PC-9 (cell line): ENCODE measurements at regions not wholly inside any gene's neighbourhood (a gene's known extent, or its start where the extent isn't known, plus 50 kb on each side); places are given as distances from the start of the nearest gene placed in this dataset.

ENCODE experiments used
- BruUV-seq: library from RNA; stranded (reverse); fragments of 400-500 nt; replicated peaks from 2 replicates; lab custom pipeline; 2021; lab: Mats Ljungman, UMichigan
- CTCF ChIA-PET: fragments of 300-600 bp; sonication (Branson Sonifier 250); formaldehyde crosslinking; loops from one replicate; lab custom pipeline; 2022; ENCODE audit warnings: antibody characterized with exemption; lab: Charles Lee
- POLR2A ChIA-PET: fragments of 300-600 bp; sonication (Branson Sonifier 250); formaldehyde crosslinking; loops from one replicate; lab custom pipeline; 2022; ENCODE audit warnings: antibody characterized with exemption; ENCODE audit not compliant: unreplicated experiment; lab: Charles Lee
- DNase-seq, 2 experiments: peaks; one replicate each; pipeline versions ENCODE4 v3.0.0 to v3.0.0-alpha.2; 2015 to 2022; ENCODE audit warnings: mixed read lengths in 1 of 2
- H2AFZ ChIP-seq: fragments of 200-600 bp; sonication (generic); 2 replicates; pipeline ENCODE4 v1.8.1; 2017; ENCODE audit warnings: antibody characterized with exemption
- H3F3A ChIP-seq: fragments of 200-600 bp; sonication (generic); 2 replicates; pipeline ENCODE4 v1.8.1; 2017; ENCODE audit warnings: antibody characterized with exemption, mild to moderate bottlenecking, low read depth; ENCODE audit not compliant: insufficient read depth
- H3K27ac ChIP-seq: fragments of 200-600 bp; sonication (generic); 2 replicates; pipeline ENCODE4 v1.6.1; 2016; ENCODE audit warnings: mixed run types
- H3K27me3 ChIP-seq: fragments of 200-600 bp; sonication (generic); 2 replicates; pipeline ENCODE4 v1.6.1; 2016; ENCODE audit warnings: low read depth, mixed run types; ENCODE audit not compliant: insufficient read depth
- H3K36me3 ChIP-seq: fragments of 200-600 bp; sonication (generic); 2 replicates; pipeline ENCODE4 v1.6.1; 2016; ENCODE audit warnings: low read depth, mixed run types
- H3K4me1 ChIP-seq: fragments of 200-600 bp; sonication (generic); replicated peaks from 2 replicates; pipeline ENCODE4 v1.6.1; 2016; ENCODE audit warnings: mixed run types; ENCODE audit not compliant: insufficient read depth
- H3K4me2 ChIP-seq: fragments of 200-600 bp; sonication (generic); 2 replicates; pipeline ENCODE4 v1.6.1; 2017; ENCODE audit warnings: mixed run types
- H3K4me3 ChIP-seq: fragments of 200-600 bp; sonication (generic); 2 replicates; pipeline ENCODE4 v1.6.1; 2016; ENCODE audit warnings: mixed run types
- H3K79me2 ChIP-seq: fragments of 200-600 bp; sonication (generic); 2 replicates; pipeline ENCODE4 v1.6.1; 2017; ENCODE audit warnings: low read depth, mixed run types
- H3K9me2 ChIP-seq: fragments of 200-600 bp; sonication (generic); 2 replicates; pipeline ENCODE4 v1.8.1; 2017; ENCODE audit warnings: mild to moderate bottlenecking; ENCODE audit not compliant: insufficient read depth
- H3K9me3 ChIP-seq: fragments of 200-600 bp; sonication (generic); 2 replicates; pipeline ENCODE4 v1.8.1; 2016; ENCODE audit warnings: low read depth; ENCODE audit not compliant: insufficient read depth
- H4K20me1 ChIP-seq: fragments of 200-600 bp; sonication (generic); 2 replicates; pipeline ENCODE4 v1.8.1; 2017; ENCODE audit not compliant: insufficient read depth
- CTCF ChIP-seq: fragments of 200-600 bp; sonication (generic); conservative IDR thresholded peaks from 2 replicates; pipeline ENCODE4 v1.6.1; 2017; ENCODE audit warnings: mixed run types, antibody characterized with exemption, mild to moderate bottlenecking, moderate library complexity
- EZH2 ChIP-seq: fragments of 200-600 bp; sonication (generic); IDR thresholded peaks from 2 replicates; pipeline ENCODE4 v1.8.0; 2017; ENCODE audit warnings: antibody characterized with exemption, low read depth
- intact Hi-C: fragments of 100-400 bp; cut with micrococcal nuclease; formaldehyde crosslinking; loops from one replicate; pipeline ENCODE4 v1.10.0; 2022; ENCODE audit not compliant: unreplicated experiment

- ChIA-PET CTCF (no interaction called here), POLR2A (no interaction called here)
Observed at GRCh38 chr1:68615312-68615711, 118.4 kb upstream of the DEPDC1 start.

GRCh38 chr1:68617942-68618341, 121.1 kb upstream of the DEPDC1 start:
- no peak overlapping the region for H3K27ac ChIP-seq
- H3K79me2 ChIP-seq, result no peaks in the 10 kb centered on the region
- no peaks in the 10 kb centered on the region for H3F3A ChIP-seq
- H3K4me1 ChIP-seq, result no peaks in the 10 kb centered on the region
- ChIA-PET POLR2A (interaction anchor here (0.7 kb wide), 1 partner anchor 355 kb away, joined by 4 read pairs; no protein-coding TSS in a partner anchor), CTCF (no interaction called here)
- DNase-seq, result no peak
- no peaks in the 10 kb centered on the region for H3K9me2 ChIP-seq
- no peaks in the 10 kb centered on the region for H3K27me3 ChIP-seq
- H3K9me3 ChIP-seq, result peaks cover 3% of the 10 kb centered on the region; the same call in 1 of the 2 replicates
- H2AFZ ChIP-seq, result no peak overlapping the region
- H4K20me1 ChIP-seq, result no peaks in the 10 kb centered on the region
- no peak overlapping the region for H3K4me2 ChIP-seq
- no peak overlapping the region for H3K4me3 ChIP-seq
- TF ChIP-seq CTCF, result no peak
- TF ChIP-seq EZH2, result no peak
- no TSS peak for BruUV-seq
- H3K36me3 ChIP-seq, result no peaks in the 10 kb centered on the region
- intact Hi-C loops, result no loop called here

More at GRCh38 chr1:68615312-68615711, 118.4 kb upstream of the DEPDC1 start:
- Histone ChIP-seq H3K9me2 (peaks cover 6% of the 10 kb centered on the region; the same call in 1 of the 2 replicates), H3K79me2 (no peaks in the 10 kb centered on the region), H3K9me3 (no peaks in the 10 kb centered on the region), H2AFZ (no peak overlapping the region), H3K27me3 (no peaks in the 10 kb centered on the region), H3F3A (no peaks in the 10 kb centered on the region), H3K4me3 (no peak overlapping the region), H3K27ac (no peak overlapping the region), H3K4me2 (no peak overlapping the region), H3K4me1 (no peaks in the 10 kb centered on the region), H4K20me1 (no peaks in the 10 kb centered on the region), H3K36me3 (no peaks in the 10 kb centered on the region)
- TF ChIP-seq EZH2, result no peak
- intact Hi-C loops, result no loop called here
- DNase-seq, result no peak
- BruUV-seq, result no TSS peak

- BruUV-seq, result no TSS peak
- Histone ChIP-seq H3K9me2 (no peaks in the 10 kb centered on the region), H3K9me3 (peaks cover 3% of the 10 kb centered on the region; the same call in 1 of the 2 replicates), H4K20me1 (no peaks in the 10 kb centered on the region), H3K79me2 (no peaks in the 10 kb centered on the region), H3K27ac (no peak overlapping the region), H3K36me3 (no peaks in the 10 kb centered on the region), H3K4me3 (no peak overlapping the region), H3F3A (no peaks in the 10 kb centered on the region), H3K27me3 (no peaks in the 10 kb centered on the region), H3K4me1 (no peaks in the 10 kb centered on the region), H2AFZ (no peak overlapping the region), H3K4me2 (no peak overlapping the region)
- TF ChIP-seq EZH2 (no peak), CTCF (no peak)
- DNase-seq, result no peak
- POLR2A ChIA-PET, result no interaction called here
- CTCF ChIA-PET, result no interaction called here
- intact Hi-C loops, result no loop called here
Observed at GRCh38 chr1:68620571-68620970, 123.7 kb upstream of the DEPDC1 start.

- no peaks in the 10 kb centered on the region for H4K20me1 ChIP-seq
- no peak overlapping the region for H3K4me2 ChIP-seq
- no peak overlapping the region for H3K4me3 ChIP-seq
- DNase-seq, result no peak
- H3K9me2 ChIP-seq, result no peaks in the 10 kb centered on the region
- intact Hi-C loops, result no loop called here
- H3F3A ChIP-seq, result no peaks in the 10 kb centered on the region
- ChIA-PET CTCF (no interaction called here), POLR2A (no interaction called here)
- no peak for TF ChIP-seq EZH2
- no peak for TF ChIP-seq CTCF
- no peaks in the 10 kb centered on the region for H3K79me2 ChIP-seq
- H3K36me3 ChIP-seq, result no peaks in the 10 kb centered on the region
- H2AFZ ChIP-seq, result no peak overlapping the region
- BruUV-seq, result no TSS peak
- H3K4me1 ChIP-seq, result no peaks in the 10 kb centered on the region
- H3K27me3 ChIP-seq, result no peaks in the 10 kb centered on the region
- peaks cover 3% of the 10 kb centered on the region; the same call in 1 of the 2 replicates for H3K9me3 ChIP-seq
- H3K27ac ChIP-seq, result no peak overlapping the region
Observed at GRCh38 chr1:68623700-68624099, 126.8 kb upstream of the DEPDC1 start.
